Thyroid gland (tissue), 4 donors: ENCODE measurements at regions not wholly inside any gene's neighbourhood (a gene's known extent, or its start where the extent isn't known, plus 50 kb on each side); places are given as distances from the start of the nearest gene placed in this dataset.

ENCODE experiments used
- DNase-seq, 2 donors: peaks; one replicate each; pipeline ENCODE4 v3.0.0-alpha.2; 2019
- H3K27ac ChIP-seq, 3 donors: fragments of 200-600 bp; sonication (generic); 1 replicate in 2 of 3; 2 replicates in 1 of 3; pipeline ENCODE4 v1.5.1; 2016 to 2019; ENCODE audit warnings: mild to moderate bottlenecking in 1 of 3, moderate library complexity in 1 of 3
- H3K27me3 ChIP-seq: fragments of 200-600 bp; sonication (generic); one replicate; pipeline ENCODE4 v1.5.1; 2019
- H3K36me3 ChIP-seq, 2 donors: fragments of 200-600 bp; sonication (generic); one replicate each; pipeline ENCODE4 v1.5.1; 2016 to 2019
- H3K4me1 ChIP-seq, 2 donors: fragments of 200-600 bp; sonication (generic); one replicate each; pipeline ENCODE4 v1.5.1; 2017 to 2019
- H3K4me3 ChIP-seq, 3 donors: fragments of 200-600 bp; sonication (generic); replicated peaks in 1 of 3; 1 replicate in 2 of 3; 2 replicates in 1 of 3; pipeline ENCODE4 v1.5.1; 2016; ENCODE audit warnings: mild to moderate bottlenecking in 1 of 3
- H3K9me3 ChIP-seq: fragments of 200-600 bp; sonication (generic); one replicate; pipeline ENCODE4 v1.5.1; 2017
- POLR2A ChIP-seq, 2 donors: fragments of 450-650 bp; IDR thresholded peaks; one replicate each; pipeline ENCODE4 v1.6.1; 2017; ENCODE audit warnings: antibody characterized with exemption in 2 of 2, mild to moderate bottlenecking in 2 of 2, moderate library complexity in 1 of 2
- WGBS, 2 donors: methylation state at CpG; one replicate each; pipeline ENCODE4 v1.1.5; 2017; 5-methylcytosine and 5-hydroxymethylcytosine counted together
- intact Hi-C: fragments of 100-400 bp; cut with DNase I; formaldehyde crosslinking; loops from one replicate; pipeline ENCODE4 v1.15.1; 2023
- TF ChIP-seq, protein P1 (sequence below), 6 experiments: fragments of 200-600 bp in 3 of 6; fragments of 450-650 bp in 3 of 6; sonication (generic) in 3 of 6; IDR thresholded peaks; one replicate each; pipeline ENCODE4 v1.5.1; 2016 to 2019; ENCODE audit warnings: antibody characterized with exemption in 6 of 6, mild to moderate bottlenecking in 2 of 6, inconsistent platforms in 1 of 6, moderate library complexity in 1 of 6

DNA sequence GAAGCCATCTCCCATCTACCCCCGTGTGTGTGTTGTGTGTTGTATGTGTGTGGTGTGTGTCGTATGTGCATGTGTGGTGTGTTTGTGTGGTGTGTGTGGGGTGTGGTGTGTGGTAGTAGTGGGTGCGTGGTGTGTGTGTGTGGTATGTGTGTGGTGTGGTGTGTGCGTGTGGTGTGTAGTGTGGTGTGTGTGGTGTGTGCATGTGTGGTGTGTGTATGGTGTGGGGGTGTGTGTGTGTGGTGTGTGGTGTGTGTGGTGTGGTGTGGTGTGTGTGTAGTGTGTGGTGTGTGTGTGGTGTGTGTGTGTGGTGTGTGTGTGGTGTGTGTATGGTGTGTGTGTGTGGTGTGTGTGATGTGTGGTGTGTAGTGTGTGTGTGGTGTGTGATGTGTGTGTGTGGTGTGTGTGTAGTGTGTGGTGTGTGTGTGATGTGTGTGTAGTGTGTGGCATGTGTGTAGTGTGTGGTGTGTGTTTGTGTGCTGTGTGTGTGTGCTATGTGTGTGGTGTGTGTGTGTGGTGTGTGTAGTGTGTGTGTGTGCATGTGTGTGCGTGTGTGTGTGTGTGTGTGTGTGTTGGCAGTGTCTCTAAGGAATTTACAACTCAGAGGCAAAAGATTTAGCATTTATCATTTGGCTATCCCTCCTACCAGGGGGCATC, 156.3 kb upstream of the TMEM108 start:
- H3K4me3 ChIP-seq, result no peak overlapping the region
- H3K4me1 ChIP-seq, result no peaks in the 10 kb centered on the region
- no peak for DNase-seq
- no peaks in the 10 kb centered on the region for H3K27me3 ChIP-seq
- H3K9me3 ChIP-seq, result no peaks in the 10 kb centered on the region
- H3K27ac ChIP-seq, result no peak overlapping the region
- H3K36me3 ChIP-seq, result no peaks in the 10 kb centered on the region
- intact Hi-C loops, result no loop called here
- WGBS, 2 donors, result 52 to 64% methylated on average over 5 of the region's 5 CpGs
- no peak for TF ChIP-seq POLR2A (IDR thresholded peaks at IDR 0.05)
- TF ChIP-seq, protein P1, sequence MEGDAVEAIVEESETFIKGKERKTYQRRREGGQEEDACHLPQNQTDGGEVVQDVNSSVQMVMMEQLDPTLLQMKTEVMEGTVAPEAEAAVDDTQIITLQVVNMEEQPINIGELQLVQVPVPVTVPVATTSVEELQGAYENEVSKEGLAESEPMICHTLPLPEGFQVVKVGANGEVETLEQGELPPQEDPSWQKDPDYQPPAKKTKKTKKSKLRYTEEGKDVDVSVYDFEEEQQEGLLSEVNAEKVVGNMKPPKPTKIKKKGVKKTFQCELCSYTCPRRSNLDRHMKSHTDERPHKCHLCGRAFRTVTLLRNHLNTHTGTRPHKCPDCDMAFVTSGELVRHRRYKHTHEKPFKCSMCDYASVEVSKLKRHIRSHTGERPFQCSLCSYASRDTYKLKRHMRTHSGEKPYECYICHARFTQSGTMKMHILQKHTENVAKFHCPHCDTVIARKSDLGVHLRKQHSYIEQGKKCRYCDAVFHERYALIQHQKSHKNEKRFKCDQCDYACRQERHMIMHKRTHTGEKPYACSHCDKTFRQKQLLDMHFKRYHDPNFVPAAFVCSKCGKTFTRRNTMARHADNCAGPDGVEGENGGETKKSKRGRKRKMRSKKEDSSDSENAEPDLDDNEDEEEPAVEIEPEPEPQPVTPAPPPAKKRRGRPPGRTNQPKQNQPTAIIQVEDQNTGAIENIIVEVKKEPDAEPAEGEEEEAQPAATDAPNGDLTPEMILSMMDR (IDR thresholded peaks at IDR 0.05), result no peak

DNA sequence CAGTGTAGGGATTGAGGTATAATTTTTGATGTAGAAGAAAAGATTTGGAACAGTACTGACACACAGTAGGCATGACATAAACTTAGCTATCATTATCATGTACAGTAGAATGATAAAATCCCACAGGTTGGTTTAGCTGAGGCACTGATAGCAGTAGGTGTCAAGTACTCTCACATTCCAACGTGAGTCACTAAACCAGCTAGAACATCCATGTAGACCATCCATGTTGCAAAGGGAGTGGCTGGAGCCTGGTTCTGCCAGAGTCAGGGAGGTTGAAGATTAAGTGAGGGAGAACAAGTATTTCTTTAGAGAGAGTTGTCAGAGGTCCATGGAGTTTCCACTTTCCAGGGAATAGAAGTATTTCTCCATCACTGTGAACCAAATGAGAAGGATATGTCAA, 157.2 kb upstream of the TMEM108 start:
- no peak overlapping the region for H3K4me3 ChIP-seq

GRCh38 chr3:132879656-132880055, 157.4 kb upstream of the NPHP3 start:
- no peak for TF ChIP-seq POLR2A (IDR thresholded peaks at IDR 0.05)
- TF ChIP-seq, protein P1 (IDR thresholded peaks at IDR 0.05), result no peak
- Histone ChIP-seq H3K36me3 (no peaks in the 10 kb centered on the region), H3K27me3 (no peaks in the 10 kb centered on the region), H3K4me1 (no peaks in the 10 kb centered on the region), H3K4me3 (no peak overlapping the region), H3K9me3 (no peaks in the 10 kb centered on the region), H3K27ac (no peak overlapping the region)
- intact Hi-C loops, result no loop called here
- no peak for DNase-seq

More for the DNA sequence above, 157.2 kb upstream of the TMEM108 start:
- no peak for TF ChIP-seq POLR2A (IDR thresholded peaks at IDR 0.05)
- TF ChIP-seq, protein P1 (IDR thresholded peaks at IDR 0.05), result no peak
- intact Hi-C loops, result no loop called here
- Histone ChIP-seq H3K27ac (no peak overlapping the region), H3K4me1 (no peaks in the 10 kb centered on the region), H3K27me3 (no peaks in the 10 kb centered on the region), H3K36me3 (no peaks in the 10 kb centered on the region), H3K9me3 (no peaks in the 10 kb centered on the region)
- DNase-seq, result no peak
- WGBS, 2 donors, result 63 to 77% methylated on average over 1 of the region's 1 CpG

- Histone ChIP-seq H3K9me3 (no peaks in the 10 kb centered on the region), H3K27me3 (no peaks in the 10 kb centered on the region), H3K36me3 (no peaks in the 10 kb centered on the region), H3K4me1 (no peaks in the 10 kb centered on the region), H3K27ac (no peak overlapping the region), H3K4me3 (no peak overlapping the region)
- 58 to 80% methylated on average over 1 of the region's 1 CpG for whole genome bisulfite sequencing, 2 donors
- TF ChIP-seq, protein P1 (IDR thresholded peaks at IDR 0.05), result no peak
- TF ChIP-seq POLR2A (IDR thresholded peaks at IDR 0.05), result no peak
- no peak for DNase-seq
- intact Hi-C loops, result no loop called here
These were observed 152.5 kb upstream of the NPHP3 start for GRCh38 chr3:132874701-132875100.

DNA sequence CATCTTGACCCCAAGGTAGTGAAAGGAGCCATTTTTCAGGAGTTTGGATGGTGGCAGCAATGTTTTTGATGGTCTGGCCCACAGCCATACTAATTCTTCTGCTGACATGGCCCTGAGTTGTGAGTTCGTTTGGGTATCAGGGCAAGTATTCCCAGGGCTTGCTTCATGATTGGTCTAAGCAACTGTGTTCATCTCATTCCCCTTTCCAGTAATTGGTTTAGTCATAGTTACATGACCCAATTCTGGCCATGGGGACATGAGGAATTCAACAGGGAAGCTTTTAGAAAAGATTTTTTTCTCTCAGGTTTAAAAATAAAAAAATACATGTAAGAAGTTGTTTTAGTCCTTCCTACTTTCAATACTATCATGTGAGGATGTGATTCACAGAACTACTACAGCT, 150.5 kb upstream of the NPHP3 start:
- intact Hi-C loops, result no loop called here
- DNase-seq, result no peak
- H3K4me3 ChIP-seq, result no peak overlapping the region
- H3K27me3 ChIP-seq, result no peaks in the 10 kb centered on the region
- no peaks in the 10 kb centered on the region for H3K9me3 ChIP-seq
- TF ChIP-seq POLR2A (IDR thresholded peaks at IDR 0.05), result no peak
- TF ChIP-seq, protein P1 (IDR thresholded peaks at IDR 0.05), result no peak
- no peaks in the 10 kb centered on the region for H3K36me3 ChIP-seq
- no peak overlapping the region for H3K27ac ChIP-seq
- H3K4me1 ChIP-seq, result no peaks in the 10 kb centered on the region
- WGBS, 2 donors, result 69 to 87% methylated on average over 1 of the region's 1 CpG
